HepG2 (cell line): ENCODE measurements at regions not wholly inside any gene's neighbourhood (a gene's known extent, or its start where the extent isn't known, plus 50 kb on each side); places are given as distances from the start of the nearest gene placed in this dataset.

Experiments
- BHLHE40 ChIP-seq: IDR thresholded peaks from 2 replicates; pipeline ENCODE4 v1.6.1; 2011; ENCODE audit warnings: low read length, improper control_type of control experiment
- CREB1 ChIP-seq, 2 experiments: fragments of 450-650 bp in 1 of 2; IDR thresholded peaks; 2 replicates each; pipeline ENCODE4 v1.6.1; 2016 to 2017; ENCODE audit warnings: control low read depth in 1 of 2, mild to moderate bottlenecking in 1 of 2, missing compliant biosample characterization in 1 of 2, missing genetic modification characterization in 1 of 2
- MIXL1 ChIP-seq: IDR thresholded peaks from 2 replicates; pipeline ENCODE4 v1.6.1; 2016
- U2AF2 ChIP-seq: fragments of 200-400 bp; formaldehyde crosslinking; IDR thresholded peaks from 2 replicates; pipeline ENCODE4 v1.6.1; 2017; ENCODE audit warnings: low read depth, mild to moderate bottlenecking, low read length
- TF ChIP-seq, protein P1 (sequence below): sonication (generic); formaldehyde crosslinking; IDR thresholded peaks from 2 replicates; pipeline ENCODE4 v1.5.0; 2020; ENCODE audit warnings: mild to moderate bottlenecking, missing genetic modification reagents, moderate library complexity
- TF ChIP-seq, protein P2 (sequence below): sonication (generic); formaldehyde crosslinking; IDR thresholded peaks from 2 replicates; pipeline ENCODE4 v1.5.0; 2020; ENCODE audit warnings: missing genetic modification reagents, mild to moderate bottlenecking, borderline replicate concordance
- TF ChIP-seq, protein P3 (sequence below): sonication (generic); formaldehyde crosslinking; IDR thresholded peaks from 2 replicates; pipeline ENCODE4 v1.9.0; 2021; ENCODE audit warnings: missing genetic modification reagents, borderline replicate concordance
- TF ChIP-seq, protein P4 (sequence below): IDR thresholded peaks from 2 replicates; pipeline ENCODE4 v1.6.1; 2016; ENCODE audit warnings: low read depth, borderline replicate concordance

DNA sequence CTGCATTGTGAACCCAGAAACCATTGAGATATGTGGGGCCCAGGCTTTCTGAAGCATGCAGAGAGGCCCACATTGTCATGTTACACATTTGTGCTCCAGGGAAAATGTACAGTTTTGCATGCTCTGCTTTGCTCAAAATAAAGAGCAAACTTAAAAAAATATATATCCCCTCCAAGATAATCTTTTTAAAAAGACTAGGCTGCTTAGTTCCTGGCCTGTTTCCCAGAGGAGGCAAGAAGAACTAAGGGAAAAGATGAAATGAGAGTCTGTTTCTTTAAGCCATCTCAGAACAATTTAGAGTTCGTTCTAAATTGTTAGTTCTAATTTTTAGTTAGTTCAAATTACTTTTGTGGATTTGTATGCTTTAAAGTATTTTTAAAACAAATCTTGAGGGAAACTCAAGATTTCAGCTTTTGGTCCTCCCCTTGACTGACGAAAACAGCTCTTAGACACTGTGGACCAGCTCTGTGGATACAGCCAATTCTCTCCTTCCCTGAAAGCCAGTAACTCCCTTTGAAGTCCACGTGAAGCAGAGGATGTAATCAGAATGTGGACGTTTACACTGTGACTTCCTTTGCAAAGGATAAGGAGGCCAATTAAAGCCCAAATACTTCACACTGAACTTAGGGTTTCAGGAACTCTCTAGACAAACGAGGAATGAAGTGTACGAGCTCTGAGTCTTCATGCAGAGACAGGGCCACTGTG lies 84.7 kb downstream of the CD164 start:
- TF ChIP-seq, protein P1, sequence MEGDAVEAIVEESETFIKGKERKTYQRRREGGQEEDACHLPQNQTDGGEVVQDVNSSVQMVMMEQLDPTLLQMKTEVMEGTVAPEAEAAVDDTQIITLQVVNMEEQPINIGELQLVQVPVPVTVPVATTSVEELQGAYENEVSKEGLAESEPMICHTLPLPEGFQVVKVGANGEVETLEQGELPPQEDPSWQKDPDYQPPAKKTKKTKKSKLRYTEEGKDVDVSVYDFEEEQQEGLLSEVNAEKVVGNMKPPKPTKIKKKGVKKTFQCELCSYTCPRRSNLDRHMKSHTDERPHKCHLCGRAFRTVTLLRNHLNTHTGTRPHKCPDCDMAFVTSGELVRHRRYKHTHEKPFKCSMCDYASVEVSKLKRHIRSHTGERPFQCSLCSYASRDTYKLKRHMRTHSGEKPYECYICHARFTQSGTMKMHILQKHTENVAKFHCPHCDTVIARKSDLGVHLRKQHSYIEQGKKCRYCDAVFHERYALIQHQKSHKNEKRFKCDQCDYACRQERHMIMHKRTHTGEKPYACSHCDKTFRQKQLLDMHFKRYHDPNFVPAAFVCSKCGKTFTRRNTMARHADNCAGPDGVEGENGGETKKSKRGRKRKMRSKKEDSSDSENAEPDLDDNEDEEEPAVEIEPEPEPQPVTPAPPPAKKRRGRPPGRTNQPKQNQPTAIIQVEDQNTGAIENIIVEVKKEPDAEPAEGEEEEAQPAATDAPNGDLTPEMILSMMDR, result no peak
- TF ChIP-seq, protein P2, sequence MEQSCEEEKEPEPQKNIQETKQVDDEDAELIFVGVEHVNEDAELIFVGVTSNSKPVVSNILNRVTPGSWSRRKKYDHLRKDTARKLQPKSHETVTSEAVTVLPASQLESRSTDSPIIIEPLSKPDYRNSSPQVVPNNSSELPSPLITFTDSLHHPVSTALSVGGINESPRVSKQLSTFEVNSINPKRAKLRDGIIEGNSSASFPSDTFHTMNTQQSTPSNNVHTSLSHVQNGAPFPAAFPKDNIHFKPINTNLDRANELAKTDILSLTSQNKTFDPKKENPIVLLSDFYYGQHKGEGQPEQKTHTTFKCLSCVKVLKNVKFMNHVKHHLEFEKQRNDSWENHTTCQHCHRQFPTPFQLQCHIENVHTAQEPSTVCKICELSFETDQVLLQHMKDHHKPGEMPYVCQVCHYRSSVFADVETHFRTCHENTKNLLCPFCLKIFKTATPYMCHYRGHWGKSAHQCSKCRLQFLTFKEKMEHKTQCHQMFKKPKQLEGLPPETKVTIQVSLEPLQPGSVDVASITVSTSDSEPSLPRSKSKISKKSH (CRISPR knock-in tag), result no peak
- TF ChIP-seq, protein P3, sequence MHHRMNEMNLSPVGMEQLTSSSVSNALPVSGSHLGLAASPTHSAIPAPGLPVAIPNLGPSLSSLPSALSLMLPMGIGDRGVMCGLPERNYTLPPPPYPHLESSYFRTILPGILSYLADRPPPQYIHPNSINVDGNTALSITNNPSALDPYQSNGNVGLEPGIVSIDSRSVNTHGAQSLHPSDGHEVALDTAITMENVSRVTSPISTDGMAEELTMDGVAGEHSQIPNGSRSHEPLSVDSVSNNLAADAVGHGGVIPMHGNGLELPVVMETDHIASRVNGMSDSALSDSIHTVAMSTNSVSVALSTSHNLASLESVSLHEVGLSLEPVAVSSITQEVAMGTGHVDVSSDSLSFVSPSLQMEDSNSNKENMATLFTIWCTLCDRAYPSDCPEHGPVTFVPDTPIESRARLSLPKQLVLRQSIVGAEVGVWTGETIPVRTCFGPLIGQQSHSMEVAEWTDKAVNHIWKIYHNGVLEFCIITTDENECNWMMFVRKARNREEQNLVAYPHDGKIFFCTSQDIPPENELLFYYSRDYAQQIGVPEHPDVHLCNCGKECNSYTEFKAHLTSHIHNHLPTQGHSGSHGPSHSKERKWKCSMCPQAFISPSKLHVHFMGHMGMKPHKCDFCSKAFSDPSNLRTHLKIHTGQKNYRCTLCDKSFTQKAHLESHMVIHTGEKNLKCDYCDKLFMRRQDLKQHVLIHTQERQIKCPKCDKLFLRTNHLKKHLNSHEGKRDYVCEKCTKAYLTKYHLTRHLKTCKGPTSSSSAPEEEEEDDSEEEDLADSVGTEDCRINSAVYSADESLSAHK (CRISPR knock-in tag), result no peak
- TF ChIP-seq U2AF2, result no peak
- TF ChIP-seq, protein P4, sequence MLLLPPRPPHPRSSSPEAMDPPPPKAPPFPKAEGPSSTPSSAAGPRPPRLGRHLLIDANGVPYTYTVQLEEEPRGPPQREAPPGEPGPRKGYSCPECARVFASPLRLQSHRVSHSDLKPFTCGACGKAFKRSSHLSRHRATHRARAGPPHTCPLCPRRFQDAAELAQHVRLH (CRISPR knock-in tag), result no peak
- TF ChIP-seq MIXL1 (CRISPR knock-in tag), result no peak
- TF ChIP-seq CREB1 (IDR thresholded peaks at IDR 0.05), result no peak
- no peak for TF ChIP-seq CREB1 (CRISPR knock-in tag; IDR thresholded peaks at IDR 0.05)
- no peak for TF ChIP-seq BHLHE40
